ENCODE measurements at regions not wholly inside any gene's neighbourhood (a gene's known extent, or its start where the extent isn't known, plus 50 kb on each side); places are given as distances from the start of the nearest gene placed in this dataset.

DNA sequence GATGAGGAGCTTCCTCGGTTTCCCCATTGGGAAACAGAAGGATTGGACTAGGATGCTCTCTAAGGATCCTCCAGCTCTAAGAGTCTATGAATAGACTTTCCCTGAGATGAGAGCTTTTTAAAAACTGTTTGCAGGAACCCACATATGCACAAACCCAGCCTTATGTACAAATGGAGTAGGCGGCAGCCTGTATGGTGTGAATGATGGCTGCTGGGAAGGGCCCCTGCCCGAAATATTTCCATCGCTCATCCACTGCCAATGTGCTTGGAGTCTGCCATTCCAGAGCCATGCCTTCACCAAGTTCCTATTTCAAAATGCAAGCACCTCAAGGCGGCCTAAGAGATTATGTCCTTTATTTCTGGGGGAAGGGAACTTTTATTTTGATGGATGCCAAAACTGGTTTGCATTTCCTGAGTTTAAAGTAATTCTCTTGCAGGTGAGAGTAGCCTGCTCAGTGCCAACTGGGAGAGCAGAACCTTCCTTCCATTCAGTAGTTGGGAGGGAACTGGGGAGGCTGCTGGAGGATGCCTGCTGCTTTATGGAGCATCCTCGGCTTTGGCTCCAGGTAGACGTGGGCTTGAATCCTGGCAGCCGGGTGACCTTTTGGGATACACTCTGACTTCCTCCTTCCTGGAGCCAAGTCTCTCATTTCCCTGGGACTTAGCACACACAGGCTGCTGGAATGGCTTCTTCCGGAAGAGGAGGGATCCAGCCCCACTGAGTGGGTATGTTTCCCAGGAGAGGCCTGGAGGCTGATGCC lies 165.9 kb downstream of the ACTL8 start:
- peak; percentile 38 for DNase-seq (ENCODE audit: low spot score)
- H3K4me3 ChIP-seq = no peak overlapping the region
- TF ChIP-seq CTCF (IDR thresholded peaks at IDR 0.05) = no peak
- no peak overlapping the region for H3K27ac ChIP-seq

DNA sequence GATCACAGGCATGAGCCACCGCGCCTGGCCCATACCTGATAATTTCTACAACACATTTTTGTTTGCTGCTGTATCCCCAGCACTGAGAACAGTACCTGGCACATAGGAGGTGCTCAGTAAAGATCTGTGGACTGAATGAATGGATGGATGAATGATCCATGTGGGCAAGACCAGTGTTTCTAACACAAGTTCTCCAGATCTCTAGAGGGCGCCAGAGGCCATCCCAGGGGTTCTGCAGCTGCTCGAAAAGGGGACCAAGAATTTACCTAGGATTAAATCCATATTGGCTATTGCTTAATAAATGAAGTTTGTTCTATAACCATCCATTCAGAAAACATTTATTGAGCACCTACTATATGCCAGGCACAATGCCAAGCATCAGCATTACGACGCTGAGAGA lies 167.7 kb downstream of the ACTL8 start:
- H3K27ac ChIP-seq = no peak overlapping the region
- no peak overlapping the region for H3K4me3 ChIP-seq
- no peak for DNase-seq (ENCODE audit: low spot score)
- no peak for TF ChIP-seq CTCF (IDR thresholded peaks at IDR 0.05)

DNA sequence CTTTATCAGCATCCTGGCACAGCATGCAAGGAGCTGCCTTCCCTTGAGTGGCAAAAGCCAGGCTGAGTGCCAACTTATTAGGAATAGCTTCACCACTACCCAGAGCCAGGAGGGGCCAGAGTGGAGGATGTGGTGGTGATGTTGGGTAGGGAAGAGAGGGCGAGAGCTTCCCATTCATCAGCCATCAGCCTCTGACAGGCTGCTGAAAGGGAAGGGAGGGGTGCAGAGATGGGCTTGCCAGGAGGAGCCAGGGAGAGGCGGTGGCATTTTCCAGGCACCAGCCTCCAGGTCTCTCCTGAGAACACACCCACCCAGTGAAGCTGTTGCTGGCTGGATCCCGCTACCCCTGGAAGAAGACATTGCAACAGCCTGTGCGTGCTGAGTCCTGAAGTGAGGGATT lies 168.5 kb downstream of the ACTL8 start:
- TF ChIP-seq CTCF (IDR thresholded peaks at IDR 0.05) = no peak
- no peak overlapping the region for H3K27ac ChIP-seq
- H3K4me3 ChIP-seq = no peak overlapping the region
- no peak for DNase-seq (ENCODE audit: low spot score)

DNA sequence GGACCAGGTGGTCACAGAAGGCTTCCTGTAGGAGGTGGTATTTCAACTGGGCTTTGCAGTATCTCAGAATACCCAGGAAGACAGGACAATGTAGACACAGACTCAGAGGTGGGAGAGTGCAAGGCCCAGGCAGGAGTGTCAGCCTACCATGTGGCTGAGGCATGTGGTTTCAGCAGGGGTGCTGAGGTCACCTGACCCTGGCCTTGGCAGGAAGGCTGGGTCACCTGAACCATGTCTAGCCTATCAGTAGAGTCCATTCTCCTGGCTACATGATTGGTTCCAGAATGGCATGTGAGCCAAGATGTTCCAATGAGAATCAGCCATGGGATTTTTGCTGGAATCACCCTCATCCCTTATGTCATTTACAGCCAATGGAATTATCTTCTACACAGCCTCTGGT lies 169.4 kb downstream of the ACTL8 start:
- H3K27ac ChIP-seq = no peak overlapping the region
- TF ChIP-seq CTCF (IDR thresholded peaks at IDR 0.05) = no peak
- no peak for DNase-seq (ENCODE audit: low spot score)
- no peak overlapping the region for H3K4me3 ChIP-seq

- DNase-seq (ENCODE audit: low spot score) = no peak
- no peak overlapping the region for H3K4me3 ChIP-seq
- H3K27ac ChIP-seq = no peak overlapping the region
- no peak for TF ChIP-seq CTCF (IDR thresholded peaks at IDR 0.05)
These were observed 170.4 kb downstream of the ACTL8 start for GRCh38 chr1:17925290-17926237.

- Histone ChIP-seq H3K4me3 (no peak overlapping the region), H3K27ac (no peak overlapping the region)
- TF ChIP-seq CTCF (IDR thresholded peaks at IDR 0.05) = no peak
- DNase-seq (ENCODE audit: low spot score) = no peak
These were observed 171.8 kb downstream of the ACTL8 start for GRCh38 chr1:17926906-17927305.
